Hepatocyte (in vitro differentiated cells): ENCODE measurements at regions not wholly inside any gene's neighbourhood (a gene's known extent, or its start where the extent isn't known, plus 50 kb on each side); places are given as distances from the start of the nearest gene placed in this dataset.

Source experiments
- CTCF ChIP-seq: fragments of 200-600 bp; sonication (generic); IDR thresholded peaks from 2 replicates; pipeline ENCODE4 v1.5.1; 2016; ENCODE audit warnings: antibody characterized with exemption, mild to moderate bottlenecking; ENCODE audit not compliant: poor library complexity
- EZH2 ChIP-seq: fragments of 200-600 bp; sonication (generic); IDR thresholded peaks from 2 replicates; pipeline ENCODE4 v1.6.1; 2016; ENCODE audit warnings: antibody characterized with exemption, mild to moderate bottlenecking, borderline replicate concordance
- EZH2phosphoT487 ChIP-seq: fragments of 200-600 bp; sonication (generic); IDR thresholded peaks from one replicate; pipeline ENCODE4 v1.6.1; 2018; ENCODE audit warnings: antibody characterized with exemption, mild to moderate bottlenecking, low read depth, moderate library complexity; ENCODE audit not compliant: unreplicated experiment, severe bottlenecking

GRCh38 chrX:14267216-14267615, 237.5 kb upstream of the GEMIN8 start:
- TF ChIP-seq CTCF: no peak
- TF ChIP-seq EZH2: no peak
- TF ChIP-seq EZH2phosphoT487: no peak
